Suprapubic skin (tissue), 4 donors: ENCODE measurements at regions not wholly inside any gene's neighbourhood (a gene's known extent, or its start where the extent isn't known, plus 50 kb on each side); places are given as distances from the start of the nearest gene placed in this dataset.

Experiments used
- CTCF ChIP-seq, 2 donors: fragments of 200-600 bp in 1 of 2; fragments of 450-650 bp in 1 of 2; sonication (generic) in 1 of 2; IDR thresholded peaks; one replicate each; pipeline ENCODE4 v1.5.1; 2016 to 2019; ENCODE audit warnings: antibody characterized with exemption in 2 of 2, mild to moderate bottlenecking in 1 of 2, moderate library complexity in 1 of 2
- EP300 ChIP-seq: sonication (generic); formaldehyde crosslinking; IDR thresholded peaks from one replicate; pipeline ENCODE4 v1.6.1; 2017; ENCODE audit warnings: antibody characterized with exemption
- POLR2A ChIP-seq, 2 donors: fragments of 450-650 bp; IDR thresholded peaks; one replicate each; pipeline ENCODE4 v1.6.1; 2017; ENCODE audit warnings: antibody characterized with exemption in 2 of 2, mild to moderate bottlenecking in 2 of 2, moderate library complexity in 2 of 2
- POLR2AphosphoS5 ChIP-seq, 3 donors: sonication (generic); formaldehyde crosslinking; IDR thresholded peaks; one replicate each; pipeline ENCODE4 v1.6.1; 2017; ENCODE audit warnings: antibody characterized with exemption in 3 of 3

- TF ChIP-seq EP300 (no peak), CTCF (IDR thresholded peaks at IDR 0.05) (no peak), POLR2A (IDR thresholded peaks at IDR 0.05) (no peak), POLR2AphosphoS5 (IDR thresholded peaks at IDR 0.05) (no peak)
These were observed 722.2 kb downstream of the MATN1 start for GRCh38 chr1:30001011-30001731.
